ENCODE measurements at regions not wholly inside any gene's neighbourhood (a gene's known extent, or its start where the extent isn't known, plus 50 kb on each side); places are given as distances from the start of the nearest gene placed in this dataset.
"Not testable (repeated sequence)": the region's sequence is repeated elsewhere in the genome, so short reads cannot be mapped to it uniquely, and the experiment has no call there.

- Histone ChIP-seq H3K9me3 (ENCODE audit: control insufficient read depth, insufficient read depth, low read length) (peaks cover 22% of the 10 kb centered on the region), H3K36me3 (ENCODE audit: control insufficient read depth, insufficient read depth, low read length) (no peaks in the 10 kb centered on the region), H3K27ac (ENCODE audit: low read depth, low read length) (no peak overlapping the region), H3K27me3 (ENCODE audit: control insufficient read depth, insufficient read depth, low read length) (no peaks in the 10 kb centered on the region), H3K4me3 (ENCODE audit: low read depth, low read length) (no peak overlapping the region), H3K9ac (ENCODE audit: low read depth, low read length) (no peak overlapping the region), H3K4me1 (ENCODE audit: control insufficient read depth, insufficient read depth, low read length) (no peaks in the 10 kb centered on the region)
These were observed 260.5 kb downstream of the NXPE2 start for GRCh38 chr11:114938799-114939198.

GRCh38 chr11:114942207-114942606, 263.9 kb downstream of the NXPE2 start:
- H3K36me3 ChIP-seq (ENCODE audit: control insufficient read depth, insufficient read depth, low read length): no peaks in the 10 kb centered on the region
- no peak overlapping the region for H3K9ac ChIP-seq (ENCODE audit: low read depth, low read length)
- H3K4me3 ChIP-seq (ENCODE audit: low read depth, low read length): no peak overlapping the region
- no peaks in the 10 kb centered on the region for H3K4me1 ChIP-seq (ENCODE audit: control insufficient read depth, insufficient read depth, low read length)
- H3K27ac ChIP-seq (ENCODE audit: low read depth, low read length): no peak overlapping the region
- no peaks in the 10 kb centered on the region for H3K27me3 ChIP-seq (ENCODE audit: control insufficient read depth, insufficient read depth, low read length)
- H3K9me3 ChIP-seq (ENCODE audit: control insufficient read depth, insufficient read depth, low read length): peaks cover 19% of the 10 kb centered on the region

GRCh38 chr11:114949614-114950351, 271.5 kb downstream of the NXPE2 start:
- H3K27me3 ChIP-seq (ENCODE audit: control insufficient read depth, insufficient read depth, low read length): no peaks in the 10 kb centered on the region
- no peaks in the 10 kb centered on the region for H3K4me1 ChIP-seq (ENCODE audit: control insufficient read depth, insufficient read depth, low read length)
- no peak overlapping the region for H3K9ac ChIP-seq (ENCODE audit: low read depth, low read length)
- H3K27ac ChIP-seq (ENCODE audit: low read depth, low read length): no peak overlapping the region
- no peaks in the 10 kb centered on the region for H3K36me3 ChIP-seq (ENCODE audit: control insufficient read depth, insufficient read depth, low read length)
- H3K4me3 ChIP-seq (ENCODE audit: low read depth, low read length): no peak overlapping the region
- no peaks in the 10 kb centered on the region for H3K9me3 ChIP-seq (ENCODE audit: control insufficient read depth, insufficient read depth, low read length)

- no peak overlapping the region for H3K27ac ChIP-seq (ENCODE audit: low read depth, low read length)
- no peaks in the 10 kb centered on the region for H3K4me1 ChIP-seq (ENCODE audit: control insufficient read depth, insufficient read depth, low read length)
- H3K4me3 ChIP-seq (ENCODE audit: low read depth, low read length): no peak overlapping the region
- no peak overlapping the region for H3K9ac ChIP-seq (ENCODE audit: low read depth, low read length)
- H3K9me3 ChIP-seq (ENCODE audit: control insufficient read depth, insufficient read depth, low read length): no peaks in the 10 kb centered on the region
- H3K36me3 ChIP-seq (ENCODE audit: control insufficient read depth, insufficient read depth, low read length): no peaks in the 10 kb centered on the region
- no peaks in the 10 kb centered on the region for H3K27me3 ChIP-seq (ENCODE audit: control insufficient read depth, insufficient read depth, low read length)
These were observed 274.7 kb downstream of the NXPE2 start for GRCh38 chr11:114953039-114953438.

- no peak overlapping the region for H3K27ac ChIP-seq (ENCODE audit: low read depth, low read length)
- H3K4me1 ChIP-seq (ENCODE audit: control insufficient read depth, insufficient read depth, low read length): no peaks in the 10 kb centered on the region
- no peaks in the 10 kb centered on the region for H3K9me3 ChIP-seq (ENCODE audit: control insufficient read depth, insufficient read depth, low read length)
- H3K4me3 ChIP-seq (ENCODE audit: low read depth, low read length): no peak overlapping the region
- no peaks in the 10 kb centered on the region for H3K27me3 ChIP-seq (ENCODE audit: control insufficient read depth, insufficient read depth, low read length)
- H3K36me3 ChIP-seq (ENCODE audit: control insufficient read depth, insufficient read depth, low read length): no peaks in the 10 kb centered on the region
- H3K9ac ChIP-seq (ENCODE audit: low read depth, low read length): no peak overlapping the region
These were observed 277.6 kb downstream of the NXPE2 start for GRCh38 chr11:114955923-114956322.

- no peak overlapping the region for H3K9ac ChIP-seq (ENCODE audit: low read depth, low read length)
- no peaks in the 10 kb centered on the region for H3K4me1 ChIP-seq (ENCODE audit: control insufficient read depth, insufficient read depth, low read length)
- H3K27me3 ChIP-seq (ENCODE audit: control insufficient read depth, insufficient read depth, low read length): no peaks in the 10 kb centered on the region
- no peak overlapping the region for H3K4me3 ChIP-seq (ENCODE audit: low read depth, low read length)
- H3K36me3 ChIP-seq (ENCODE audit: control insufficient read depth, insufficient read depth, low read length): no peaks in the 10 kb centered on the region
- no peak overlapping the region for H3K27ac ChIP-seq (ENCODE audit: low read depth, low read length)
- H3K9me3 ChIP-seq (ENCODE audit: control insufficient read depth, insufficient read depth, low read length): no peaks in the 10 kb centered on the region
These were observed 278.2 kb downstream of the NXPE2 start for GRCh38 chr11:114956566-114956965.

GRCh38 chr11:114959953-114960505, 281.7 kb downstream of the NXPE2 start:
- Histone ChIP-seq H3K4me1 (ENCODE audit: control insufficient read depth, insufficient read depth, low read length) (no peaks in the 10 kb centered on the region), H3K4me3 (ENCODE audit: low read depth, low read length) (no peak overlapping the region), H3K36me3 (ENCODE audit: control insufficient read depth, insufficient read depth, low read length) (no peaks in the 10 kb centered on the region), H3K9ac (ENCODE audit: low read depth, low read length) (no peak overlapping the region), H3K9me3 (ENCODE audit: control insufficient read depth, insufficient read depth, low read length) (no peaks in the 10 kb centered on the region), H3K27me3 (ENCODE audit: control insufficient read depth, insufficient read depth, low read length) (no peaks in the 10 kb centered on the region), H3K27ac (ENCODE audit: low read depth, low read length) (no peak overlapping the region)

- not testable (repeated sequence) for H3K9ac ChIP-seq (ENCODE audit: low read depth, low read length); H3K27me3 ChIP-seq (ENCODE audit: control insufficient read depth, insufficient read depth, low read length); H3K9me3 ChIP-seq (ENCODE audit: control insufficient read depth, insufficient read depth, low read length); H3K27ac ChIP-seq (ENCODE audit: low read depth, low read length); H3K4me3 ChIP-seq (ENCODE audit: low read depth, low read length); H3K4me1 ChIP-seq (ENCODE audit: control insufficient read depth, insufficient read depth, low read length); H3K36me3 ChIP-seq (ENCODE audit: control insufficient read depth, insufficient read depth, low read length)
These were observed 282.5 kb downstream of the NXPE2 start for GRCh38 chr11:114960819-114961218.

- Histone ChIP-seq H3K36me3 (ENCODE audit: control insufficient read depth, insufficient read depth, low read length) (no peaks in the 10 kb centered on the region), H3K4me1 (ENCODE audit: control insufficient read depth, insufficient read depth, low read length) (no peaks in the 10 kb centered on the region), H3K4me3 (ENCODE audit: low read depth, low read length) (no peak overlapping the region), H3K27ac (ENCODE audit: low read depth, low read length) (no peak overlapping the region), H3K27me3 (ENCODE audit: control insufficient read depth, insufficient read depth, low read length) (no peaks in the 10 kb centered on the region), H3K9me3 (ENCODE audit: control insufficient read depth, insufficient read depth, low read length) (no peaks in the 10 kb centered on the region), H3K9ac (ENCODE audit: low read depth, low read length) (no peak overlapping the region)
These were observed 286.4 kb downstream of the NXPE2 start for GRCh38 chr11:114964676-114965214.

GRCh38 chr11:114970927-114971645, 292.8 kb downstream of the NXPE2 start:
- peaks cover 18% of the 10 kb centered on the region for H3K4me1 ChIP-seq (ENCODE audit: control insufficient read depth, insufficient read depth, low read length)
- no peak overlapping the region for H3K9ac ChIP-seq (ENCODE audit: low read depth, low read length)
- H3K4me3 ChIP-seq (ENCODE audit: low read depth, low read length): no peak overlapping the region
- H3K27ac ChIP-seq (ENCODE audit: low read depth, low read length): no peak overlapping the region
- no peaks in the 10 kb centered on the region for H3K36me3 ChIP-seq (ENCODE audit: control insufficient read depth, insufficient read depth, low read length)
- H3K9me3 ChIP-seq (ENCODE audit: control insufficient read depth, insufficient read depth, low read length): no peaks in the 10 kb centered on the region
- no peaks in the 10 kb centered on the region for H3K27me3 ChIP-seq (ENCODE audit: control insufficient read depth, insufficient read depth, low read length)

- Histone ChIP-seq H3K9ac (ENCODE audit: low read depth, low read length) (no peak overlapping the region), H3K27ac (ENCODE audit: low read depth, low read length) (no peak overlapping the region), H3K4me1 (ENCODE audit: control insufficient read depth, insufficient read depth, low read length) (peaks cover 18% of the 10 kb centered on the region), H3K9me3 (ENCODE audit: control insufficient read depth, insufficient read depth, low read length) (no peaks in the 10 kb centered on the region), H3K27me3 (ENCODE audit: control insufficient read depth, insufficient read depth, low read length) (no peaks in the 10 kb centered on the region), H3K36me3 (ENCODE audit: control insufficient read depth, insufficient read depth, low read length) (no peaks in the 10 kb centered on the region), H3K4me3 (ENCODE audit: low read depth, low read length) (no peak overlapping the region)
These were observed 293.8 kb downstream of the NXPE2 start for GRCh38 chr11:114972105-114972504.
